HepG2 (cell line): ENCODE measurements at regions not wholly inside any gene's neighbourhood (a gene's known extent, or its start where the extent isn't known, plus 50 kb on each side); places are given as distances from the start of the nearest gene placed in this dataset.

Experiments
- ATAC-seq: fragments of 200-7000 bp; cut with Tn5 transposase; 3 replicates; pipeline ENCODE4 v1.9.1; 2020; ENCODE audit warnings: mild to moderate bottlenecking, moderate library complexity
- BruUV-seq: library from RNA; stranded (reverse); fragments of 400-500 nt; replicated peaks from 2 replicates; lab custom pipeline; 2021; lab: Mats Ljungman, UMichigan
- CTCF ChIA-PET: fragments of 300-600 bp; formaldehyde crosslinking; extraction: SDS; loops from one replicate; lab custom pipeline; 2021; ENCODE audit warnings: low total read pairs, inconsistent platforms, low intra/inter-chr PET ratio; lab: Yijun Ruan, JAX
- POLR2A ChIA-PET: fragments of 350-600 bp; sonication (Branson Sonifier 250); formaldehyde crosslinking; loops from one replicate; lab custom pipeline; 2020; ENCODE audit warnings: antibody characterized with exemption, inconsistent platforms; lab: Yijun Ruan, JAX
- DNase-seq: peaks from one replicate; pipeline ENCODE4 v3.0.0-alpha.2; 2015; ENCODE audit warnings: low spot score
- FAIRE-seq: peaks from 3 replicates; lab custom pipeline; 2011; peaks lifted over from hg19 to GRCh38; lab: Jason Lieb, UNC
- H2AFZ ChIP-seq: one replicate; pipeline ENCODE4 v1.6.1; 2011; ENCODE audit warnings: low read length, inconsistent platforms
- H3K27ac ChIP-seq: fragments of 300-600 bp; 3 replicates; pipeline ENCODE4 v1.8.0; 2011; ENCODE audit warnings: mixed run types, mild to moderate bottlenecking, mixed read lengths, low read length, inconsistent platforms; ENCODE audit not compliant: insufficient read depth; ENCODE audit errors: extremely low read length
- H3K27me3 ChIP-seq, 2 experiments: fragments of 200-600 bp in 1 of 2; 2 replicates in 1 of 2; 3 replicates in 1 of 2; pipeline versions ENCODE4 v1.6.0 to v1.8.0; 2011; ENCODE audit warnings: low read length in 2 of 2, mild to moderate bottlenecking in 2 of 2, moderate library complexity in 2 of 2, inconsistent platforms in 1 of 2; ENCODE audit not compliant: insufficient read depth in 2 of 2, control insufficient read depth in 1 of 2
- H3K36me3 ChIP-seq, 2 experiments: fragments of 200-600 bp in 1 of 2; replicated peaks in 1 of 2; 2 replicates in 1 of 2; 3 replicates in 1 of 2; pipeline versions ENCODE4 v1.5.1 to v1.8.0; 2011; ENCODE audit warnings: low read length in 2 of 2, inconsistent platforms in 1 of 2; ENCODE audit not compliant: insufficient read depth in 2 of 2, control insufficient read depth in 1 of 2
- H3K4me1 ChIP-seq: 2 replicates; pipeline ENCODE4 v1.5.1; 2012; ENCODE audit warnings: low read length, inconsistent platforms; ENCODE audit not compliant: insufficient read depth
- H3K4me2 ChIP-seq: 2 replicates; pipeline ENCODE4 v1.6.0; 2011; ENCODE audit warnings: low read depth, low read length, inconsistent platforms
- H3K4me3 ChIP-seq, 3 experiments: fragments of 200-600 bp in 1 of 3; sonication (generic), shearing (Covaris generic) in 1 of 3; replicated peaks in 1 of 3; 2 replicates each; pipeline ENCODE4 v1.5.1; 2011 to 2016; ENCODE audit warnings: low read length in 3 of 3, inconsistent platforms in 2 of 3, low read depth in 2 of 3, mild to moderate bottlenecking in 2 of 3, control low read depth in 1 of 3, mixed read lengths in 1 of 3; ENCODE audit not compliant: insufficient read depth in 1 of 3
- H3K79me2 ChIP-seq: one replicate; pipeline ENCODE4 v1.6.1; 2011; ENCODE audit warnings: low read length, inconsistent platforms; ENCODE audit not compliant: insufficient read depth
- H3K9ac ChIP-seq: 2 replicates; pipeline ENCODE4 v1.6.0; 2011; ENCODE audit warnings: mild to moderate bottlenecking, low read depth, low read length, inconsistent platforms; ENCODE audit not compliant: insufficient read depth
- H3K9me3 ChIP-seq: 2 replicates; pipeline ENCODE4 v1.5.1; 2012; ENCODE audit warnings: mild to moderate bottlenecking, low read length
- H4K20me1 ChIP-seq: 2 replicates; pipeline ENCODE4 v1.6.0; 2011; ENCODE audit warnings: inconsistent platforms, mild to moderate bottlenecking, low read length, moderate library complexity; ENCODE audit not compliant: insufficient read depth
- SETDB1 ChIP-seq: sonication (generic); formaldehyde crosslinking; IDR thresholded peaks from 2 replicates; pipeline ENCODE4 v1.5.1; 2020; ENCODE audit warnings: missing genetic modification reagents, mild to moderate bottlenecking, borderline replicate concordance
- TGIF2 ChIP-seq: IDR thresholded peaks from 2 replicates; pipeline ENCODE4 v1.6.1; 2016; ENCODE audit warnings: control low read depth, missing compliant biosample characterization
- ZNF230 ChIP-seq: sonication (generic); formaldehyde crosslinking; IDR thresholded peaks from 2 replicates; pipeline ENCODE4 v1.4.0; 2020; ENCODE audit warnings: mild to moderate bottlenecking, missing genetic modification reagents
- ZNF260 ChIP-seq: sonication (generic); formaldehyde crosslinking; IDR thresholded peaks from 2 replicates; pipeline ENCODE4 v1.4.0; 2020; ENCODE audit warnings: missing genetic modification reagents, low read depth, mild to moderate bottlenecking, borderline replicate concordance
- ZNF530 ChIP-seq: sonication (generic); formaldehyde crosslinking; IDR thresholded peaks from 2 replicates; pipeline ENCODE4 v1.5.0; 2020; ENCODE audit warnings: low read depth, mild to moderate bottlenecking, missing genetic modification reagents
- WGBS: methylation state at CpG from one replicate; pipeline ENCODE4 v1.1.6; 2017; ENCODE audit warnings: low lambda C conversion rate; 5-methylcytosine and 5-hydroxymethylcytosine counted together
- in situ Hi-C: cut with HindIII; loops from 2 replicates; pipeline ENCODE4 v1.10.0; 2017; ENCODE audit warnings: low pct_unique_long_range_greater_than_20kb; ENCODE audit not compliant: extremely low pct_ligation_motif_present
- intact Hi-C: fragments of 100-400 bp; cut with micrococcal nuclease; formaldehyde crosslinking; loops from one replicate; pipeline ENCODE4 v1.10.0; 2022; ENCODE audit not compliant: unreplicated experiment
- TF ChIP-seq, protein P1 (sequence below): sonication (generic); formaldehyde crosslinking; IDR thresholded peaks from 2 replicates; pipeline ENCODE4 v1.4.0; 2020; ENCODE audit warnings: mild to moderate bottlenecking, missing genetic modification reagents
- TF ChIP-seq, protein P2 (sequence below): IDR thresholded peaks from 2 replicates; pipeline ENCODE4 v1.6.1; 2012; ENCODE audit warnings: low read length, improper control_type of control experiment

DNA sequence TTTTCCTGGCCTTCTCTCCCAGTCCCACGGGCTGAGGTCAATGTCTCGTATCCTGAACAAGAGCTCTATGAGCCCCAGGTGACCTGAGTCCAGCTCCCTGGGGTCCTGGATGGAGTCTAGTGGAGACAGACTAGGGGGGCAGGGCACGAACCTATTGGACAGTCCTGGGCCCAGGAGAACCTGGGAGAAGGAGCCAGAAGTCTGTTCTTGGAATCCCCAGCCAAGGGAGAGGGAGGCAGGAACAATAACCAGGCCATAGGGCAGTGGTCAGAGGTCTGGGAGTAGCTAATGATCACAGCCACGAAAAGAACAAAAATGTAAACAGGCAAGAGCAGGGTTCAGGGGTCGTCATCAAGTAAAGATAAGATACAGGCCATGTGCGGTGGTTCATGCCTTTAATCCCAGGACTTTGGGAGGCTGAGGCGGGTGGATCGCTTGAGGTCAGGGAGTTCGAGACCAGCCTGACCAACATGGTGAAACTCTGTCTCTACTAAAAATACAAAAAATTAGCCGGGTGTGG lies 60.8 kb downstream of the COPRS start:
- Histone ChIP-seq H3K9me3 (no peaks in the 10 kb centered on the region), H2AFZ (no peak overlapping the region), H3K79me2 (no peaks in the 10 kb centered on the region), H3K9ac (no peak overlapping the region), H3K4me1 (peaks cover 86% of the 10 kb centered on the region), H3K27me3 (no peaks in the 10 kb centered on the region), H3K4me2 (peak overlapping the region; percentile 52), H3K36me3 (no peaks in the 10 kb centered on the region), H3K4me3 (0 out of 6 replicates have a peak overlapping the region, but pooled peaks of 1 of the 3 experiments have one; percentile 15), H4K20me1 (no peaks in the 10 kb centered on the region), H3K27ac (peak overlapping the region; percentile 80)
- FAIRE-seq (peak; percentile 83), DNase-seq (peak; percentile 77), ATAC-seq (peak; percentile 83)
- POLR2A ChIA-PET: interaction anchor here (0.6 to 0.8 kb wide), 2 partner anchors 28 to 914 kb away, joined by 3 read pairs; no protein-coding TSS in a partner anchor
- 5% methylated on average over 10 of the region's 10 CpGs for whole genome bisulfite sequencing
- CTCF ChIA-PET: no interaction called here
- no TSS peak for BruUV-seq
- in situ Hi-C loops: no loop called here
- intact Hi-C loops: no loop called here
- TF ChIP-seq ZNF530 (CRISPR knock-in tag): no peak
- TF ChIP-seq, protein P1, sequence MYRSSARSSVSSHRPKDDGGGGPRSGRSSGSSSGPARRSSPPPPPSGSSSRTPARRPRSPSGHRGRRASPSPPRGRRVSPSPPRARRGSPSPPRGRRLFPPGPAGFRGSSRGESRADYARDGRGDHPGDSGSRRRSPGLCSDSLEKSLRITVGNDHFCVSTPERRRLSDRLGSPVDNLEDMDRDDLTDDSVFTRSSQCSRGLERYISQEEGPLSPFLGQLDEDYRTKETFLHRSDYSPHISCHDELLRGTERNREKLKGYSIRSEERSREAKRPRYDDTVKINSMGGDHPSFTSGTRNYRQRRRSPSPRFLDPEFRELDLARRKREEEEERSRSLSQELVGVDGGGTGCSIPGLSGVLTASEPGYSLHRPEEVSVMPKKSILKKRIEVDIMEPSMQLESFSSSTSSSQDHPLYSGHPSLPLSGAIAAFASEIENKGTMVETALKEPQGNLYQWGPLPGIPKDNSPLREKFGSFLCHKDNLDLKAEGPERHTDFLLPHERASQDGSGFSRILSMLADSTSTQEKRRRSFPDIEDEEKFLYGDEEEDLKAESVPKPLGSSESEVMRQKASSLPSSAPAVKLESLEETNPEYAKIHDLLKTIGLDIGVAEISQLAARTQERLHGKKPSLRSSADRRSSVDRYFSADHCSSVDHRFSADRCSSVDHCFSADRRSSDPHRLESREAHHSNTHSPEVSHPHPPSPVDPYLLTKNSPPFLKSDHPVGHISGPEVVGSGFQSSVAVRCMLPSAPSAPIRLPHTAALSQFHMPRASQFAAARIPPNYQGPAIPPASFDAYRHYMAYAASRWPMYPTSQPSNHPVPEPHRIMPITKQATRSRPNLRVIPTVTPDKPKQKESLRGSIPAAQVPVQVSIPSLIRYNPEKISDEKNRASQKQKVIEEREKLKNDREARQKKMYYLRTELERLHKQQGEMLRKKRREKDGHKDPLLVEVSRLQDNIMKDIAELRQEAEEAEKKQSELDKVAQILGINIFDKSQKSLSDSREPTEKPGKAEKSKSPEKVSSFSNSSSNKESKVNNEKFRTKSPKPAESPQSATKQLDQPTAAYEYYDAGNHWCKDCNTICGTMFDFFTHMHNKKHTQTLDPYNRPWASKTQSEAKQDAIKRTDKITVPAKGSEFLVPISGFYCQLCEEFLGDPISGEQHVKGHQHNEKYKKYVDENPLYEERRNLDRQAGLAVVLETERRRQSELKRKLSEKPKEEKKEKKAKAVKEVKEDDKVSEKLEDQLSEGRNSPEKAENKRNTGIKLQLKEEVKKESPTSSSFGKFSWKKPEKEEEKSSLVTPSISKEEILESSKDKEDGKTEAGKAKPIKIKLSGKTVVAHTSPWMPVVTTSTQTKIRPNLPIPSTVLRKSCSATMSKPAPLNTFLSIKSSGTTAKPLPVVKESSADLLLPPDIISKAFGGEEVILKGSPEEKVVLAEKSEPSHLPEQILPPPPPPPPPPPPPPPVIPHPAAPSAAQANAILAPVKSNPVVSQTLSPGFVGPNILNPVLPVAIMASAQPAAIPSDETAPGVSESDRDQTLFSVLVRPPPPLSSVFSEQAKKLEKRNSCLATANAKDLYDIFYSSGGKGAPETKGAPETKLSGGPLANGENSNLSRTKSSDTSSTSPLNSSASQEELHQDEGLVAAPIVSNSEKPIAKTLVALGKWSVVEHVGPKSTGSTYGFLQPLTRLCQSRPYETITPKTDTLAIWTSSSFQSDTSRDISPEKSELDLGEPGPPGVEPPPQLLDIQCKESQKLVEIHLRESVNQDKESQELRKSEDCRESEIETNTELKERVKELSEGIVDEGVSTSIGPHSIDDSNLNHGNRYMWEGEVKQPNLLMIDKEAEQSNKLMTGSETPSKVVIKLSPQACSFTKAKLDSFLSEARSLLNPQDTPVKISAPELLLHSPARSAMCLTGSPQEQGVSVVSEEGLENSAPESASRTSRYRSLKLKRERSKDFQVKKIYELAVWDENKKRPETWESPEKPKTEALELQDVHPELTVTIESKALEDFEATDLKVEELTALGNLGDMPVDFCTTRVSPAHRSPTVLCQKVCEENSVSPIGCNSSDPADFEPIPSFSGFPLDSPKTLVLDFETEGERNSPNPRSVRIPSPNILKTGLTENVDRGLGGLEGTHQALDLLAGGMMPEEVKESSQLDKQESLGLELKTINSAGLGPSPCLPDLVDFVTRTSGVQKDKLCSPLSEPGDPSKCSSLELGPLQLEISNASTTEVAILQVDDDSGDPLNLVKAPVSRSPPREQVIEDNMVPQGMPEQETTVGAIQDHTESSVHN (CRISPR knock-in tag): no peak
- no peak for TF ChIP-seq TGIF2 (CRISPR knock-in tag)
- TF ChIP-seq ZNF260: no peak
- peak; percentile 68; the same call in 1 of the 2 replicates for TF ChIP-seq ZNF230 (CRISPR knock-in tag)
- TF ChIP-seq SETDB1: no peak
- TF ChIP-seq, protein P2, sequence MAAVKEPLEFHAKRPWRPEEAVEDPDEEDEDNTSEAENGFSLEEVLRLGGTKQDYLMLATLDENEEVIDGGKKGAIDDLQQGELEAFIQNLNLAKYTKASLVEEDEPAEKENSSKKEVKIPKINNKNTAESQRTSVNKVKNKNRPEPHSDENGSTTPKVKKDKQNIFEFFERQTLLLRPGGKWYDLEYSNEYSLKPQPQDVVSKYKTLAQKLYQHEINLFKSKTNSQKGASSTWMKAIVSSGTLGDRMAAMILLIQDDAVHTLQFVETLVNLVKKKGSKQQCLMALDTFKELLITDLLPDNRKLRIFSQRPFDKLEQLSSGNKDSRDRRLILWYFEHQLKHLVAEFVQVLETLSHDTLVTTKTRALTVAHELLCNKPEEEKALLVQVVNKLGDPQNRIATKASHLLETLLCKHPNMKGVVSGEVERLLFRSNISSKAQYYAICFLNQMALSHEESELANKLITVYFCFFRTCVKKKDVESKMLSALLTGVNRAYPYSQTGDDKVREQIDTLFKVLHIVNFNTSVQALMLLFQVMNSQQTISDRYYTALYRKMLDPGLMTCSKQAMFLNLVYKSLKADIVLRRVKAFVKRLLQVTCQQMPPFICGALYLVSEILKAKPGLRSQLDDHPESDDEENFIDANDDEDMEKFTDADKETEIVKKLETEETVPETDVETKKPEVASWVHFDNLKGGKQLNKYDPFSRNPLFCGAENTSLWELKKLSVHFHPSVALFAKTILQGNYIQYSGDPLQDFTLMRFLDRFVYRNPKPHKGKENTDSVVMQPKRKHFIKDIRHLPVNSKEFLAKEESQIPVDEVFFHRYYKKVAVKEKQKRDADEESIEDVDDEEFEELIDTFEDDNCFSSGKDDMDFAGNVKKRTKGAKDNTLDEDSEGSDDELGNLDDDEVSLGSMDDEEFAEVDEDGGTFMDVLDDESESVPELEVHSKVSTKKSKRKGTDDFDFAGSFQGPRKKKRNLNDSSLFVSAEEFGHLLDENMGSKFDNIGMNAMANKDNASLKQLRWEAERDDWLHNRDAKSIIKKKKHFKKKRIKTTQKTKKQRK: no peak
